ENCODE measurements at regions not wholly inside any gene's neighbourhood (a gene's known extent, or its start where the extent isn't known, plus 50 kb on each side); places are given as distances from the start of the nearest gene placed in this dataset.

DNA sequence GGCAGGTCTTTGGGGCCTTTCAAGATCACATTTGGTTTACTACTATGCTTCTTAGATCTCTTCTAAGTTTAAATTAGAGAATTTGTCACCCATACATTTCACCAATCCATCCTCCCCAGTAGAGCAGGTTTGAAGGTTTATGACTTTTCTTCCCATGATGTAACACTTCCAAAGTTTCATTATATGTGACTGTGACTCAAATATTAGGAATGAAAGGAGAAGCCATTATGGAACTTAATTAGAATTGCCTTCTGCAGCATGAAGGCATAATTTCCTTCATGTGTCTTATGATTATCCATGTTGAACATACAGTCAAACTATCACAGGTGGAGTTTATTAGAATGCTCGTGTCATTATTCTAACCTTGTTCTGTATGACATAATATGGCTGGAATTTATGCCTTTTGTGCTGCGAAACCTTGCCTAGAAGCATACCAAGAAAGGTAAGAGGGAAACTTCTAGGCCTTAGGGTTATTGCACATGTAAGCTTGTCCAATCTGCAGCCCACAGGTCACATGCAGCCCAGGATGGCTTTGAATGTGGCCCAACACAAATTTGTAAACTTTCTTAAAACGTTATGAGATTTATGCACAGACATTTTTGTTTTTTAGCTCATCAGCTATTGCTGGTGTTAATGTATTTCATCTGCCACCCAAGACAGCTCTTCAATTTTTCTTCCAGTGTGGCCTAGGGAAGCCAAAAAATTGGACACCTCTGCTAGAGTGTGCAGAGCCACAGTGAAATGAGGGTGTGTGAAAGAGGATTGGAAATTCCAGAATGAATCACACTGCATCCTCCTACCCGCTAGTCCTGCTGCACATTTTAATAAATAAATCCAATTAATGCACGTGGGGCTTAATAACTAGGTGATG, 133.6 kb downstream of the TMEM26 start:
- DNase-seq (ENCODE audit: low spot score) = no peak
- ATAC-seq = no peak

DNA sequence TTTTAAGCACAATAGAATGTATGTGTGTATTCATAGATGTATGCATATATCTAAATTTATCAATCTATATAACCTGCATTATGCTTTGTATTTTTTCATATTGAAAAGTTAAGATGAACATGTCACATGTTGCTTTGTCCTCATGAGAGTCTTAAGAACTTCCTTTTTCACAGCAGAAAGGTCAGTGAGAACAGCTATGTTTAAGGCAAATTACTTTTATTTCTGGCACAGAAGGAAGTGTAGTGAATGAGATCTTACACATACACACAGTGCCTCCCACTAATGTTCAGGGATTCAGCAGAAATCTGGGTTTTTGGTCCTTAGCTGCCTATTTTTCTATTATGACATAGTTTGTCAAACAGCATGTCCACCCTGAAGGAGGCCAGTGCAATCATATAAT, 134.8 kb downstream of the TMEM26 start:
- no peak for ATAC-seq

DNA sequence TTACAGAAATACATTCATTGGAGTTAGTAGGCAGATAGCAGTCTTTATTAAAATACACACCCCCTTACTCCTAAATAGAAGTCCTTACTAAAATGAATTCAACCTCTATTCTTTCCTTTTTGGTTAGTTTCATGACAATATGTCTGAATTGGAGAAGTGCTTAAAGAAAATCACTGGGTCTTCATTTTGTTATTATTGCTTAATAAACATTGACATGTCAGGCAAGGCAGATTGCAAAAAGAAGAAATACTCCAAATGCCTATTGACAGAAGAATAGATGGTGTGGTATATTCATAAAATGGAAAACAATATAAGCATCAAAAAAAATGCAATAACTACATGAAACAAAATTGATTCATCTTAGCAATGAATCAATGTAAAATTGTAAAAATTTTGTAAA, 135.5 kb downstream of the TMEM26 start:
- no peak for ATAC-seq
- no peak for DNase-seq (ENCODE audit: low spot score)

More for the DNA sequence above, 134.8 kb downstream of the TMEM26 start:
- no peak for DNase-seq (ENCODE audit: low spot score)

DNA sequence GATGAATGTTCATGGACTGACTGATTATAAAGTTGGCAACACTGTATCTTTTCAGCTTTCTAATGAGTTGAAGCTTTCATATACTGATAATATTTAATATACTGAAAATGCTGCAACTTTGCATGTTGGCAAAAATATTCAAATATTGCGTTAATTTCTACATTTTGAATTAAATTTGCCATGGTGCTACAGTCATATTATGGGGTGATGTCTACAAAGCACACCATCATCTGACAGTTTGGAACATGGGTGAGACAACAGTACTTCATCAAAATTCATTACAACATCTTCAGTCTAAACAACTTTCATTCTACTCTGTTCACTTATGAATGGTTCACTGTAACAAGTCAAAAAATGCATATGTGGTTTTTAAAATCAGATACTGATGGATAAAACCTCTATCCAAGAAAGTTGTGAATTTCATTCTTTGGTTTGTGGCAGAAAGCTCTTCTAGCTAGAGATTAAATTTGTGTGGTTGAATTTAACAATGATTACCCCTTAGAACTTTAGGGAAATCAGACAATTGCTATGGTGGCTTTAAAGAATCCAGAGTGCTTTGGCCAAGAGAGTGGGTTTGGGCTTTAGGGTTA, 136.4 kb downstream of the TMEM26 start:
- DNase-seq (ENCODE audit: low spot score) = no peak
- ATAC-seq = no peak

DNA sequence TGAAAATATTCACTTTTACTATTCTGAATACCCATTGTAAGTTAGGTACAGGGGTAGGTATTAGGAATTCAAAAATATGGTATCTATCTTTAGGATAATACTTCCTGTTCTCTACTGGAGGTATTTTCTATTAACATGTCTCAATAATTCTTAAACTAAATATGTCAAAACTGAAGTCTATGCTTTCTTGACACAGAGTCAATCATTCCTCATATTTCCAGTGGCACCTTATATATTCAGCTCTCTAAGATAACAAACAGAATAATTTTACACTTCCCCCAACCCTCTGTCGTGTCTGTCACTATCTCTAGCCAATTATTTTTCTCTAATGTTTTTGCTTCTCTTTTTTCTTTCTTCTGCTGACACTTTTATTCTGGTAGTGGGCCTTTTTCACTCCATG, 138.9 kb downstream of the TMEM26 start:
- no peak for ATAC-seq
- no peak for DNase-seq (ENCODE audit: low spot score)

DNA sequence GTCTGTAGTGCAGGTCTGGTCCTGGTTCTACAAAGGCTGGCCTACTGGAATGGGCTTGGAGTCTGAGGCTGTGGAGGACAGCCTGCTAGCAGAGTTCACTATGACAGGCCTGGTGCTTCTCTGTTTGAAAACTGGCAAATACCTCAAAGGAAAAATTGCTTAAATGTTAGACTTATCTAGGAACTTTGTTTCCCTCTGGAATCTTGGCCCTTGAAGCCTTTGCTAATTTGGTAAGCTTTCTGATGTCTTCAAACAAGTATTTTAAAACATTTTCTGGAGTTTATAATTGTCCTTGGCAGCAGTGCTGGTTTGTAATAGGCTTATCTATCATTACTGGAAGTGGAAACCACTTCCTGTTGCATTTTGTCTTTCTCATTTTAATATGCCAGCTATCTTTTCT, 139.7 kb downstream of the TMEM26 start:
- ATAC-seq = peak; percentile 14
- DNase-seq (ENCODE audit: low spot score) = no peak

DNA sequence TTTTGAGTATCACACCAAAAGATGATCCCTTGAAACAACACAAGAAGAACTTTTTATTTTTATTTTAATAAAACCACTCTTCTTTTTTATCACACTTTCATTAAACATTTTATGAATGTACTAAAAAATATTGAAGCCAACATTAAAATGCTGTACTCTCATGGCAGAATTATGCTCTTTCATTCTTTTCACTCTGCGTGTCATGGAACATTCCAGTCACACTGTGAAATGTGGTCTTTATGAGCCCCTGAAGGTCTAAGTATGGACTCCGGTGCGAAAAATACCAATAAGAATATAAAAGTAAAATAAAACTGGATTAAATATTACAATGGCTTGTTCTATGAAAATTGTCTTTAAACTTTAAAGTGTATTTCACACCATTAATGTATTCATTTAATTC, 148.4 kb downstream of the TMEM26 start:
- no peak for ATAC-seq
- DNase-seq (ENCODE audit: low spot score) = no peak

DNA sequence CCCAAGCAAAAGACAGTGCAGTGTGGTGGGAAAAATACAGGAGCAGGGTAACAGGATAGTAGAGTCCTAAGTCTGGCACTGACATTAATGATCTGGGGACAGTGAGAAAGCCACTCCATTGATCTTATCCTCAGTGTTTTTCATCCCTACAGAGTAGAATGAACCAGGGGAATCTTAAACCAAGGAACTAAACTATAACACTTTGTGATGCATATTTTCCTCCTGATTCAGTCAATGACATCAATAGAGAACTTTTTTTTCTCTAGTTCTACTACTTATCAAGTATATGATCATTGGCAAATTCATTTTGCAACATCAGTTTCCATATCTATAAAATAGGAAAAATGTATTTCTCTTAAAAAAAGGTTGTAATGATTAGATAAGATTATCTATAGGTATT, 151.1 kb downstream of the TMEM26 start:
- no peak for ATAC-seq
- DNase-seq (ENCODE audit: low spot score) = no peak

DNA sequence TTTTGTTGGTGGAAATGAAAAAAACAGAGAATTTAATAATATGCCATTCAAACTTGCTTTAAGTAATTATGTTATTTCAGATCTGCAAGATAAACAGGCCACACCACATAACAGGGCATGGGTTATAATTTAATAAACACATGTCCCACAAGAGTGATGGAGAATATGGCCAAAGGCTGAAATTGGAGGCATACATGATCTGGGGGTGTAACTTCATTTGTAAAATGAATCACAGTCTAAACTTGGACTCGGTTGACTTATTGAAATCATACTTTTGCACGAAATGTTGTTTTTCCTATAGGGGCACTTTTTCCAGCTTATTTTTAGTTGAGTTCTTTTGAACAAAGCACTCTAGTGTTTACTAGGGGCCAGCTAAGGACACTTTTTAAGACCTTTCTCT, 151.6 kb downstream of the TMEM26 start:
- no peak for DNase-seq (ENCODE audit: low spot score)
- ATAC-seq = no peak

DNA sequence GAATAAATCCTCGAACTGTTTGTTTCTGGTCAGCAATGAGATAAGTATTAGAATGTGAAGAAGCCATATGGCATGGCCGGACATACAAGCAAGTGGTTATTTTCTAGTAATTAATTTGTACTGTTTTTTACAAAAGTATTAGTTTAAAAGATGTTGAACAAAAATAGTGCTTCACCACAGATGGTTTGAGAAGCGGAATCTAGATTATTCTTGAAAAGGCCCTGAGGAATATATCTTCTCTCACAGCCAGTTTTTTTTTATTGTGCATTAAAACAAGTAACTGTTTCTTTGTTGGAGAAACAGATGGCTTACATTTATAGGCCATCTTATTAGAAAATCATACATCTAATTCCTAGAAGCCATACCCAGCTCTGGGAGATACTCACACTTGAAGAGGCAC, 153.3 kb downstream of the TMEM26 start:
- DNase-seq (ENCODE audit: low spot score) = no peak
- ATAC-seq = no peak

DNA sequence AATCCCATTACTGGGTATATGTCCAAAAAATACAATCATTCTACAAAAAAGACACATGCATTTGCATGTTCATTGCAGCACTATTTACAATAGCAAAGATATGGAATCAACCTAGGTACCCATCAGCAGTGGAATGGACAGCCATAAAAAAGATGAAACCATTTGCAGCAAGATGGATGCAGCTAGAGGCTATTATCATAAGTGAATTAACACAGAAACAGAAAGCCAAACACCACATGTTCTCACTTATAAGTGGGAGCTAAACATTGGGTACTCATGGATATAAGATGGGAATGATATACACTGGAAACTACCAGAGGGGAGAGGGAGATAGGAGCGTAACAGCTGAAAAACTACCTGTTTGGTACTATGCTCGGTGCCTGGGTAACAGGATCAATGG, 154.0 kb downstream of the TMEM26 start:
- ATAC-seq (no peak), DNase-seq (ENCODE audit: low spot score) (no peak)

DNA sequence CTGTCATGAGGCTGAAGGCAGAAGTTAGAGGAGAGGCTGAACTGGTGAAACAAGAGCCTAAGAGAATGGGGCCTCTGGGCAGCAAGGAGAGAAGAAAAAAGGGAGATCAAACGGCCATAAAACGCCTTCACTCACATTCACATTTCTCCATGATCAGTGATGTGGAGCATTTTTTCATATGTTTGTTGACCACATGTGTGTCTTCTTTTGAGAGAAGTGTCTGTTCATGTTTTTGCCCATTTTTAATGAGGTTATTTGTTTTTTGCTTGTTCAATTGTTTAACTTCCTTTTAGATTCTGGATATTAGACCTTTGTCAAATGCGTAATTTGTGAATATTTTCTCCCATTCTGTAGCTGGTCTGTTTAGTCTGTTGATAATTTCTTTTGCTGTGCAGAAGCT, 155.0 kb downstream of the TMEM26 start:
- DNase-seq (ENCODE audit: low spot score) = no peak
- no peak for ATAC-seq

DNA sequence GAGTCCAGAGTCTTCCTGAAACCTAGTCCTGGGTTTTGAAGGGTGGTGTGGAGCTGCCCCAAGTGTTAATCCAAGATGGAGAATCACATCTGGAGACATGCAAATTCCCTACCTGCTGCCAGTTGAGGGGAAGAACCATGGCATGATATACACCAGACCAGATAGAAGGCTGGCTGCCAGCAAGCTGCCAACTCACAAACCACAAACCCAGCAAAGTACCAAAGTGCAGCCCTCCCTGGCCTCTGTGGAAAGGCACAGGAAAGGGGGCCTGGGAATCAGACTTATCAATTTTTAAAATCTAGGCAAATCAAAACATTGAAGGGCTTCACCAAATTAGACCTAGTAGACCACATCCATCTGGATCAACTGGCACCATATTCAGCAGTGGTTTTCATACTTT, 157.0 kb downstream of the TMEM26 start:
- DNase-seq (ENCODE audit: low spot score) (no peak), ATAC-seq (no peak)

DNA sequence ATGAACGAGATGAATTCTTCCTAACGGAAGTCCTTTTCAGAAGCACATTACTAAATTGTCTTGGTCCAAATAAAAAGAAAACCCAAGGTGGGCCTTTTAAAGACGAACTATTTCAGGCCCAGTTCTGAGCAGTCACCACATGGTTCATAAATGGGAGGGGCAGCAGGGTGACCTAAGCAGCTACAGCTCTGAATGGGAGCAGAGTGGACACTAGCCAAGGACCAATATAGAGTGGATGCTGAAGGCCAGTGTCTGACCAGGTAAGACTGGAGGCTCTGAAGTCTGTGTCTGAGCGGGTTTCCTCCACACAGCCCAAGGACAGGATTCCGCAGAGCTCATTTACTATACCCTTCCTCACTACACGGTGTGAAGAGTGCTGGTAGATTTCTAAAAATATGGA, 159.1 kb downstream of the TMEM26 start:
- no peak for DNase-seq (ENCODE audit: low spot score)
- ATAC-seq = no peak

DNA sequence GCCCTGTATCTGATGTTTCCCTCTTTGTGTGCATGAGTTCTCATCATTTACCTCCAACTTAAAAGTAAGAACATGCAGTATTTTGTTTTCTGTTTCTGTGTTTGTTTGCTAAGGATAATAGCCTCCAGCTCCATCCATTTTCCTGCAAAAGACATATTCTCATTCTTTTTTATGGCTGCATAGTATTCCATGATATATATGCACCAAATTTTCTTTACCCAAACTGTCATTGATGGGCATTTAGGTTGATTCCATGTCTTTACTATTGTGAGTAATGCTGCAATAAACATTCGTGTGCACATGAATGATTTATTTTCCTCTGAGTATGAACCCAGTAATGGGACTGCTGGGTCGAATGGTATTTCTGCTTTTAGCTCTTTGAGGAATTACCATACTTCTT, 163.4 kb downstream of the TMEM26 start:
- DNase-seq (ENCODE audit: low spot score) = no peak
- ATAC-seq = no peak

DNA sequence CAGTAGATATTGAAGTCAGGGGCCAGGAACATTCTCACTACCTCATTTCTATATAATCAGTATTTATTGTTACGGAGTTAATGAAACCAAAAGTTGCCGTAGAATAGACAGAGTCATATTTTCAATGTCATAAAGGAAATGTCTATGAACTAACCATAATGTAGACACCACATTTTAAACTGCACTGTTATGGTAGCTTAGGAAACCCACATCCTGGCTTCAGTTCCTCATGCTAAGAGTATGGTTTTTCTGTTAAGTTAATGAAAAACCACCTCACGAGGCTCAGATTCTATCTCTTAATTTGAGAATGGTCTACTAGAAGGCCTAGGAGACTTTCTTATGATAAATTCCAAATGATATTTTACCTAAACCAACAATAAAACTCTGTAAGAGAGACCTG, 166.5 kb downstream of the TMEM26 start:
- DNase-seq (ENCODE audit: low spot score) (no peak), ATAC-seq (no peak)

DNA sequence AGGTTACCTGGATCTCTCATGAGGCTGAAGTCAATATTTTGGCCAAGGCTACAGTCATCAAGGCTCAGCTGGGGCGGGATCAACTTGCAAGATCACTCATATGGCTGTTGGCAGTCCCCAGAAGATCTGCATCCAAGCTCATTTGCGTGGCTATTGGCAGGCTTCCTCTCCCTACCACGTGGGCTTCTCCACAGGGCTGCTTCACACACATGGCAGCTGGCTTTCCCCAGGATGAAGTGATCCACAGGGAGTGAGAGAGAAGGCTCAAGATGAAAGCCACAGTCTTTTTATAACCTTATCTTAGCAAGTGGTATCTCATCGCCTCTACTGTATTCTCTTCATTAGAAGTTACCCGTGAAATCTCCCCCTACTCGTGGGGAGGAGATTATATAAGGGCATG, 167.4 kb downstream of the TMEM26 start:
- no peak for DNase-seq (ENCODE audit: low spot score)
- no peak for ATAC-seq

DNA sequence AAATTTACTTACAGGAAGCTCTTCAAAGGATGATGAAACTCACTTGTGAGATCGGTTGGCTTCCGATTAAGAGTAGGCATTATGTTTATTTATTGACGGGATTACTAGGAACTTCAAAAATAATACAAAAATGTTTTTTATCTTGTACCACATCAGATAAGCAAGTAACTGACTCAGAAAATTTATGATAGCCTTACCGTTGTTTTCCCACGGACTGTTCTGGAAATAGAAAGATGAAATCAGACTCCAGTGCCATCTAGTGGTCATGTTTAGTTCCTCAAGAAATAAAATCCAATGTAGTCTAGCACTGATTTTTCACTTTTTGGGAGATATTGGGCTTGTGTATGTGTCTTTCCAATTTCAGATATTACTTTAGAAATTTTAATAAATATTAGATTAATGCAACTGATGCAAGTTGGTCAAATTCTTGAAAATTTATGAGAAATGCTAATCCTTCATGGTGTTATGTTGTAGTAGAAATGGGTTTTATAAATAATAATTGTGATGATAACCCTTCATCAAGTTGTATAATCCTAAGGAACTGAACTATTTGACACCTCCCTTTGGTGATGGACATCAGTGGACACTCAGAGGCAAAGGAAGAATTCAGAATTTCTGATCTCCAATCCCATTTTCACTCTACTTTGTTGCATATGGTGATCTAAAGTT, 168.8 kb downstream of the TMEM26 start:
- peak; percentile 84 for ATAC-seq
- no peak for DNase-seq (ENCODE audit: low spot score)

DNA sequence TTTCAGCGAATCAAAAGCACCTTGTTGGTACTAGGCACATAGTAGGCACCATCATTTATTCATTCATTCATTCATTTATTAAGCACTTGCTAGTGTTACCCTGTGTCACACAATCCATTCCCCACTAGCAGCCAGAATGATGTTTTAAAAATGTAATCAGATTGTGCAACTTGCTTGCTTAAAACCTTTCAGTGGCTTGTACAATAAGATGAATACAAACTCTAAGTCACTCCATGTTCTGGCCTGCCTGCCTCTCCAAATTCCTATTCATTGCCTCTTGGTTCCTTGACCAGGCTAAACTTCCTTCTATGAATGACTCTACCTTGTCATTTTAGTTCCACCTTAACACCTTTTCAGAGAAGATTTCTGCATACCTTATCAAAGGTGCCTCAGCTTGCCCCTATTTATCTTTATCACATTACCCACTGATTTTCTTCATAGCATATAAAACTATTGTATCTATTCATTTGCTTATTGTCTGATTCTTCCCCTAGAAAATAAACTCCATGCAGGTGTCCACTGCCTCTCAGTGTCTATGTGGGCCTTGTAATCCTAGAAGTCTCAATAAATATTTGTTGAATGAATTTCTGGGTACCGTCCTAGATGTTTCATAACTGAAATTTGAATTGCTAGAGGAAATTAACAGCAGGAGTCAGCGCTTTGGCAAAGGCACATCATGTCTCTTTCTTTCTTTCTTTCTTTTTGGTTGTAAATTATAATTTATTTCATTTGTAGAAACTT, 169.5 kb downstream of the TMEM26 start:
- DNase-seq (ENCODE audit: low spot score) (no peak), ATAC-seq (no peak)

DNA sequence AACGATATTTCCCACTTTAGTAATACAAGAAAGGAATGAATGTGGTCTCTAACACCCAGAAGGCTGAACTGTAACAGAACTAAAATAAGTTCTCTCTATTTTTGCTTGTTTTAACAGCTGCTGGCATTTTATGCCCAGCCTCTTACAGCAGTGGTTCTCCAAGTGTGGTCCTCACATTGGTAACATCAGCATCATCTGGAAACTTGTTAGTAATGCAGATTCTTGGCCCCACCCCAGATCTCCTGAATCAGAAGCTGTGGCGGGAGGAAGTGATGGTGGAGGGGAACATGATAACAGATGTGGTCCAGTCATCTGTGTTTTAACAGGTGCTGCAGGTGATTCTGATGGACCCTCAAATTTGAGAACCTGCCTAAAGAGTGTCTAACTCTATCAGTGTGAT, 170.1 kb downstream of the TMEM26 start:
- ATAC-seq = no peak

DNA sequence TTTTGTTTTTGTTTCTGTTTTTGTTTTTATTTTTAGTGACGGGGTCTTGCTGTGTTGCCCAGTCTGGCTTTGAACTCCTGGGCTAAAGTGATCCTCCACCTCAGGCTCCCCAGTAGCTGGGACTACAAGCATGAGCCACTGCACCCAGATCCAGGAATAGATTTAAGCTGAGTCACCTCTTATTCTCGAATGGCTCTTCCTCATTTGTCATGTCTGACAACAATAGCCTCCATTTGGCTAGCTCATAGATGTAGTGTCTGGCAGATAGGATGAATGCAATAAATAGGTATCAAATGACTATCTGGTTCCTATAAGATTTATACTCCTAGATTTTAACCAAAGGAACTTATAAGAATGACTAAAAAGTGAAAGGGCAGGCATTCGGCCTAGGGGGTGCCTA, 172.9 kb downstream of the TMEM26 start:
- DNase-seq (ENCODE audit: low spot score) (no peak), ATAC-seq (no peak)

More for the DNA sequence above, 170.1 kb downstream of the TMEM26 start:
- no peak for DNase-seq (ENCODE audit: low spot score)

DNA sequence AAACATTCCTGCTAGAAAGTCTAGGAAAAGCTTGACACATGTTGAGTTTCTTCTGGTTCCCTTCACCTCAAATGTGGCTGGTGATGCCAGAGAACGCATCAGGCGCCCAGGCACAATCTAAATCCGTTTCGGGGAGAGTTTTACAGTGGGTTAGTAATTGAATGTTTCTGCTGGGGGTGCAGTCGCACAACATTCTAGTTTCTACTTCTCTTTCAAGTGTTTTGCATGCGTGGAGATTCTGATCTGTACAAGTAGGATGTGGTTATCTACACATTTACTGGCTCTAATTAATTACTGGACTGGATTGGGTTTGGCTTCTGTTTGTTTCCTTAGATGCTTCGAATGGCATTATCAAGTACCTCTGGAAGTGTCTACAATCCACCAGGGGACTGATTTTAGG, 173.8 kb downstream of the TMEM26 start:
- DNase-seq (ENCODE audit: low spot score) = no peak
- no peak for ATAC-seq
